Stimulated activated CD8-positive, alpha-beta memory T cell treated with anti-CD3 and anti-CD28 coated beads, Interleukin-4, amount 100 ng/mL, for 1 hour (primary cell): ENCODE measurements at regions not wholly inside any gene's neighbourhood (a gene's known extent, or its start where the extent isn't known, plus 50 kb on each side); places are given as distances from the start of the nearest gene placed in this dataset.

Source experiments
- DNase-seq, 2 donors: peaks; one replicate each; pipeline ENCODE4 v3.0.0-alpha.2; 2020; ENCODE audit warnings: low read depth in 2 of 2, low spot score in 1 of 2

DNA sequence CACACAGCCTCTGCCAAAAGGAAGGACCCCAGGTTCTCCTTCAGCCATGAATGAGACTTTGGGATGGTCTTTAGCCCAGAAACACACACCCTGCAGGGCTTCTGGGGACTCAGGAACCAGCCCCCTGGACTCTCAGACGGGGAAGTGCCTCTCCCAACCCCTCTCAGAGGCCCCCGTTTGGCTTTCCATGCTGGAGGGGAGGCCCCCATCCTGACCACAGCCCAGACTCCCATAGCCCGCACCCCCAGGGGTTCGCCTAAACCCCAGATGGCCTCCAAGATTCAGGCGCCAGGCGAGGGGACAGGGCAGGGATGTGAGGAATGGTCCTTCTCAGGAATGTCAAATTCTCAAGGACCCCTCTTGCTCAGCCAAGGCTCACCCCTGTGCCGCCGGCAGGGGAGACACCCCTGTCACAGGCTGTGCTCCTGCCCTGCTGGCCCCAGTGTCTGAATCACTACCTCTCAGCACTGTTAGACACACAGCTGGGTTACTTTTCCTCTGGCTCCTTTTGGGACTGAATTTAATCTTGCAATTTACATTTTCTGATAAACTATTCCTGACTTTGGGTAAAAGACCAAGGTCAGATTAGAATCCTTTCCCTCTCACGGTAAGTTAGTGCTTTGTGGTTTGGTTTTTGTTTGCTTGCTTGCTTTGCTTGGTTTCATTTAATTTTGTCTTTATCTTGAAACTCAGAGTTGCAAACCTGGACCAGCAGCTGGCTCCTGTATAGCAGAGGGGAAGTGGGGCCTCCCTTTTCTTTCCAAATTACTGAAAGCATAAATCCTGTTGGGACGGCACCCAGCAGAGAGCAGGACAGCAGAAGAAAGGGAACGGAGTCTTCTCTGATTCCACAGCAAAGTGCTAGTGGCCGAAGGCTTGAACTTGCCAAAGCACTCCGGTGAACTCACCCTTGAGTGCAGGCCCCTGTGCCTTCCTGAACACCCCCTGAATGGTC, 198.9 kb upstream of the RAB6C start:
- DNase-seq: no peak

DNA sequence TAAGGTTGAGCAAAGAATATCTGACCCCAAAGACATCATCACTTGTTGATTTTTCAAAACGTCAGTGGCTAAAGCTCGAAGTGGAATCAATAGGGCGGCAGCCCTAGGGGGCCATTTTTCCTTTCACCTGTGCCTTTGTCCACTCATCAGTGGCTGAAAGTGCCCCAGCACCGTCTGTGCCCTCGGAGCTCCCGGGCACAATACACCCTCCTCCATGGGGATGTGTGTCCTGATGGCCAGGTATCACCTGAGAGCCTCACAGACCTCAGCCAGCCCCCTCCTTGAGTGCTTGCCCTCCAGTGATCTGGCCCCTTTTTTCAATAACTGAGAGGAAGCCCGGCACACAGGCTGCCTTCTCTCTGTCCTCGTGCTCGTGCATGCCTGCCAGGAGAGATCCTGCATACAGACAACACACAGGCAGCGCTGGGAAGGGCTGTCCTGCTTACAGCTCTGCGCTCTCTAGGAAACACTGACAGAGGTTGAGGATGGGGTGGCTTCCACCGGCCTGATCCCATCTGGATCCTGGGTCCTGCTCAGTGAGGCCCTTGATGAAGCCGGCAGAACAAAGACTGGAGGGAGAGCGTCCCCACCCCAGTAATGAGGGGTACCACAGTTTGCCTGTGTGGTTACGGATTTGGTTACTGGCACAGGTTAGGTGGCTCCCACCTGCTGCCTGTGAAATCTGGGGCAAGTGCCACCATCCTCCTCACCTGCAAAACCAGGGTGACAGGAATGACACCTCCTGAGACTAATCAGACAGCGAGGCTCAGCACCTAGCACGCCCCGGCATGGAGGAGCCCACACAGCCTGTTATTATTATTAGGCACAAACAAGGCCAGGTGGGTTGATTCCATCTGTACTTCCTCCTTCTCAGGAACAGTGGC, 197.5 kb upstream of the RAB6C start:
- DNase-seq: no peak

GRCh38 chr2:129782633-129782990, 196.9 kb upstream of the RAB6C start:
- no peak for DNase-seq

DNA sequence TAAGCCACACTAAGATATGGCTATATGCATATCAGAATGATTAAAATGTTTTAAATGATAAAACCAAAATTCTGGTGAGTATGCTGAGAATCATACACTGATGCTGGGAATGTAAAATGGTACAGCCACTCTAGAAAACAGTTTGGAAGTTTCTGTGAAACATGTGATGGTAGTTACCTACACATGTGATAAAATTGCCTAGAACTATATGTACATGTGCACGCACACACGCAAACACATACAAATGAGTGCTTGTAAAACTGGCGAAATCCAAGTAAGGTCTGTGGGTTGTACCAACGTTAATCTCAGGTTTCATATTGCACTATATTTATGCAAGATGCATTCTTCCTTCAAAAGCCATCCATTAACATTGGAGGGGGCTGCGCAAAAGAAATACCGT, 195.0 kb upstream of the RAB6C start:
- no peak for DNase-seq

GRCh38 chr2:129791712-129792111, 187.8 kb upstream of the RAB6C start:
- no peak for DNase-seq

DNA sequence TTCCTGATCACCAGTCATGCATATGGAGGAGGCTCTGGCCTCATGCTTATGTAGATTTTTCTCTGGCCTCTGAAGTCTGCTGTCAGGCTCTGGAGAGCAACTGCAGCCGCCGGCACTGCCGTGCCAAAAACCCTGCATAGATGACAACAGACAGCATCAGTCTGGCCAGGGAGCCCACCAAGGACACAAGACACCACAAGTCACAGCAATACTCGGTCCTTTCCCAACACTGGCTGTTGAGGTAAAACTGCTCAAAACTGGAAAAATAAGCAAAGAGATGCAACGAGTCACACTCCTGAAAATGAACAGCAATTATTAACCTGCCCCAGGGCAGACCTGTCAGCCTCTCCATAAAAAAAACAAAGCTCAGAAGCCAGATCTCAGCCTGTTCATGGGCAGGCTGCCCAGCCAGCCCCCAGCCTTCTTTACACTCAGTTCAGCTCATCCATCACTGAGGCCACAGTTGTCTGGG, 186.0 kb upstream of the RAB6C start:
- no peak for DNase-seq

GRCh38 chr2:129794116-129794515, 185.3 kb upstream of the RAB6C start:
- no peak for DNase-seq

- no peak for DNase-seq
These were observed 184.9 kb upstream of the RAB6C start for GRCh38 chr2:129794540-129794939.

- no peak for DNase-seq
These were observed 183.2 kb upstream of the RAB6C start for GRCh38 chr2:129796225-129796624.

DNA sequence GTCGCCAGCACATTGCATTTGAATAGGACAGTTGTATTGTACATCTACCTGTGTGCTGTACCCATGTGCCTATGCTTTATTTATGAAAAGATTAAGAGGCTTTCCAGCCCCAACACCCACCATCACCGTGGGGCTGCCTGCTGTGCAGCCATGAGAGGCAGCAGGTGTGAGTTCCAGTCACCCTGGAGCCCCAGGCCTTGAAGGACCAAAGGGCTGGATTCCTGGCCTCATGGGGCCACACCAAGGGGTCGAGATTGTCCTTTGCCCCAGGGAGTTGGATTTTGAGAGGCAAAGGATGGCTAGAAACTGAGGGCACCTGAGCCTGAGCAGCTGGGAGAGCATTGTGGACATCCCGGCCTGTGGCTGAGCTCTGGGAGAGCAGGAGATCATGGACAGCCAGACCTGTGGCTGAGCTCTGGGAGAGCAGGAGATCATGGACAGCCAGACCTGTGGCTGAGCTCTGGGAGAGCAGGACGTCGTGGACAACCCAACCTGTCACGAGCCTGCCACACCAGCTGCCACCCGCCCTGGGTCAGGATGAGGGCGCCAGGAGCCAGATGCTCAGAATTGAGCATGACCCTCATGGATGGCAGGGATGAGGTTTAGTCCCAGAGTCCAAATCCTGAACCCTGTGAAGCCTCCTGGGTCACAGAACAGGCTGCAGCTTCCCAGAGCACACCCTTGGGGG, 182.5 kb upstream of the RAB6C start:
- DNase-seq: no peak

GRCh38 chr2:129797489-129798300, 181.8 kb upstream of the RAB6C start:
- no peak for DNase-seq

- no peak for DNase-seq
These were observed 181.2 kb upstream of the RAB6C start for GRCh38 chr2:129798301-129798581.

- no peak for DNase-seq
These were observed 180.8 kb upstream of the RAB6C start for GRCh38 chr2:129798626-129799025.

GRCh38 chr2:129799036-129799958, 180.2 kb upstream of the RAB6C start:
- DNase-seq: no peak

DNA sequence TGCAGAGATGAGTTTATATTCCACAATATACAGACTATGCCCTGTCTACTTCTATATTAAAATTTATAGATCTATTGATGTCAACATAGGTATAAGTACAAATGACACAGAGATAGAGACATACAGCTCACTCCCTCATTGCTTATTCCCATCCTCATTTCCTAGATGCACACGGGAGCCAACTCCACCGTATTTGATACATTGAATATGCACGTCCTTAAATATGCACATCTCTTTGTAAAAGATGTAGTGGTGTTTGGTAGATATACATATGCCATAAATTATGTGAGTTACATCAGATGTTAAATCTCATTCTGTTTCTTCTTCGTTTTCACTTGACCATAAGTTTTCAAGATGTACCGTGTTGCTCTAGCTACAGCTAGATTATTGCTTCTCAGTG, 179.2 kb upstream of the RAB6C start:
- no peak for DNase-seq

DNA sequence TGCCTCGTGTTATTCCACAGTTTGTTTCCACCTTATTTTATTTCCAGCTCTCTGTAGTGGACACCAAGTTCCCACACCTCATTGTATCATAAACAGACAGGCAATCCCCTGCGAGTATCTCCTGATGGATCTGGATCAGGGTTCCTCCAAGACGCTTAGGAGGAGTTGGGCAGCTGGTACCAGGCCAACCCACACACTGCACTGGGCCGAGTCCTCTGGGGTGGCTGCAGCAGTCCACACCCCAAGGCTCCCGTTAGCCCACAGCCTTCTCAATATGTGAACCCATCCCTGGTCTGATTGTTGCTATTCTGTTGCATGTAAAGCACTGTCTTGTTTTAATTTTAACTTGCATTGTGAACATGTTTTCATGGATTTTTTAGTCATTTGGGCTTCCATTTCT, 178.8 kb upstream of the RAB6C start:
- no peak for DNase-seq

GRCh38 chr2:129801575-129801974, 177.9 kb upstream of the RAB6C start:
- DNase-seq: no peak

DNA sequence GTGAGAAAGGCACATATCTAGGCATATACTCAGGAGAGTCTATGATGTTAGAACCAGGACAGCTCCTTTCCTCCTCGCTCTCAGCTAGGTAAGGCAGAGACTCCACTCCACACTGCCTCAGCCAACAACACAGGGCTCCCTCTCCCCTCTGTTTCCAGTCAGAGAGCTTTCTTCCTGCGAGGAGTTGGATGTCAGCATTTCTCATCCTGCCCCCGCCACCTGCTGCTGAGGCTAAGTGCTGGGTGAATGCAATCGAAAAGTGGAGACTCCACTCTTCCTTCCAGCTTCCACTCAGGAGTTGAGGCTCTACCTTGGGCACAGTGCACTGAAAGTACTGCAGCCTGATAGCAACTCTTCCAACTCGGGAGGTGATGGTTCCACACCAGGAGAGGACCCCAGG, 177.2 kb upstream of the RAB6C start:
- DNase-seq: no peak

DNA sequence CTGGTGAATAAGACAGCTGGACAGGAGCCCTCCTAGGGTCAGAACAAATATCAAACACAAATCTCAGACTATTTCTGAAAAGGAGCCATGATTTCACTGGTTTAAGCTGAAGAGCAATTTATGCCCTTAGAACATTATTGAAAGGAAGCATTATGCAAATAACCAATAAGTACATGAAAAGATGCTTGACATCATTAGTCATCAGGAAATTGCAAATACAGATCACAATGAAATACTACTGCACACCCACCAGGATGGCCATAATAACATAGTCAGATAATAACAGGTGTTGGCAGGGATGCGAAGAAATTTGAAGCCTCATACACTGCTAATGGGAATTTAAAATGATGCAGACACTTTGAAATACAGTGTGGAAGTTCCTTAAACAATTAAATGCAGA, 176.4 kb upstream of the RAB6C start:
- DNase-seq: no peak

DNA sequence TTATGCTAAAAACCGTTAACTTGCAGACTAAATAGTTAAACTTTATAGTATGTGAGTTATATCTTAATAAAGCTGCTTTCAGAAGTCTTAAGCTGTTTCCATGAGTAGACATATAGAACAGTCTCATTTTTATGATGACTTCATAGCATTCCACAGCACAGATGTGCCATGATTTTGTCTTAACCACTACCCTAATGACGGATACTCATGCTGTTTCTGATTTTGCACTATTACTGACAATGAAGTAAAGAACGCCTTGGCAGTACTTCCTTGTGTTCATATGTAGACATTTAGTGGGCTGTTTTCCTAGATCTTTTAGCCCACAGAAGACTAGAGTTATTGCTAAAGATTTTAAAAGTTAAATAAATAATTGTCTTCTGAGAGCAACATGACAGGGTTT, 175.6 kb upstream of the RAB6C start:
- no peak for DNase-seq
